AG09309 (cell line): ENCODE measurements at regions not wholly inside any gene's neighbourhood (a gene's known extent, or its start where the extent isn't known, plus 50 kb on each side); places are given as distances from the start of the nearest gene placed in this dataset.

Source experiments
- DNase-seq: peaks from one replicate; pipeline ENCODE4 v3.0.0-alpha.2; 2010; ENCODE audit warnings: low read depth
- H3K4me3 ChIP-seq: 2 replicates; pipeline ENCODE4 v1.5.1; 2011; ENCODE audit warnings: mild to moderate bottlenecking, low read depth, low read length, moderate library complexity; ENCODE audit not compliant: control insufficient read depth
- CTCF ChIP-seq: IDR thresholded peaks from 2 replicates; pipeline ENCODE4 v1.5.1; 2011; ENCODE audit warnings: mild to moderate bottlenecking, low read depth, low read length, inconsistent platforms; ENCODE audit not compliant: insufficient read depth, control insufficient read depth; ENCODE audit errors: missing control alignments

- no peak overlapping the region for H3K4me3 ChIP-seq
- no peak for DNase-seq
- TF ChIP-seq CTCF: no peak
Observed at GRCh38 chr3:34008191-34008590, 209.8 kb downstream of the PDCD6IP start.

GRCh38 chr3:34008836-34009809 is 210.7 kb downstream of the PDCD6IP start:
- DNase-seq: no peak
- TF ChIP-seq CTCF: no peak
- no peak overlapping the region for H3K4me3 ChIP-seq

GRCh38 chr3:34011171-34012101 is 213.0 kb downstream of the PDCD6IP start:
- no peak for DNase-seq
- TF ChIP-seq CTCF: peak; percentile 25
- no peak overlapping the region for H3K4me3 ChIP-seq

- TF ChIP-seq CTCF: no peak
- no peak overlapping the region for H3K4me3 ChIP-seq
- DNase-seq: peak; percentile 93
Observed at GRCh38 chr3:34012102-34012461, 213.7 kb downstream of the PDCD6IP start.

- no peak for TF ChIP-seq CTCF
- H3K4me3 ChIP-seq: no peak overlapping the region
- no peak for DNase-seq
Observed at GRCh38 chr3:34013818-34014570, 215.6 kb downstream of the PDCD6IP start.
